GM12874 (cell line): ENCODE measurements at regions not wholly inside any gene's neighbourhood (a gene's known extent, or its start where the extent isn't known, plus 50 kb on each side); places are given as distances from the start of the nearest gene placed in this dataset.

Experiments used
- TF ChIP-seq, protein P1 (sequence below): IDR thresholded peaks from 2 replicates; pipeline ENCODE4 v1.5.1; 2011; ENCODE audit warnings: low read depth, mild to moderate bottlenecking, control low read depth, low read length, moderate library complexity; ENCODE audit not compliant: insufficient read depth

DNA sequence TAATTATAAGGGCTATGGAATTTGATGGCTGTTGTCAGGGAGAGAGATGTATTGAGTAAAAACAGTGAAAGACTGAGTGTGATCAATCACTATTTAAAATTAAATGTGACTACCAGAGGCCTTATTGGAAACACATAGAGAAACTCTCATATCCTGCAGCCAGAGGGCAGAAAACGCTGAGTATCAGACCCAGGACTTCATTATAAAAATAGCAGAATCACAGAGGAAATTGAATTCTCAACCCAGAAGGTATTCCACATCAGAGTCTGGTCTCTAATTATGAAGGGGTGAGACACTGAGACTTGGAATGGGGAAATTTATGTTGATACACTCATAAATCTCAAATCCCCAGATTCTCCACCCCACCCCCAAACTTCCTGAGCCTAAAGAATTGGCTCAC, 69.5 kb upstream of the IL6 start:
- TF ChIP-seq, protein P1, sequence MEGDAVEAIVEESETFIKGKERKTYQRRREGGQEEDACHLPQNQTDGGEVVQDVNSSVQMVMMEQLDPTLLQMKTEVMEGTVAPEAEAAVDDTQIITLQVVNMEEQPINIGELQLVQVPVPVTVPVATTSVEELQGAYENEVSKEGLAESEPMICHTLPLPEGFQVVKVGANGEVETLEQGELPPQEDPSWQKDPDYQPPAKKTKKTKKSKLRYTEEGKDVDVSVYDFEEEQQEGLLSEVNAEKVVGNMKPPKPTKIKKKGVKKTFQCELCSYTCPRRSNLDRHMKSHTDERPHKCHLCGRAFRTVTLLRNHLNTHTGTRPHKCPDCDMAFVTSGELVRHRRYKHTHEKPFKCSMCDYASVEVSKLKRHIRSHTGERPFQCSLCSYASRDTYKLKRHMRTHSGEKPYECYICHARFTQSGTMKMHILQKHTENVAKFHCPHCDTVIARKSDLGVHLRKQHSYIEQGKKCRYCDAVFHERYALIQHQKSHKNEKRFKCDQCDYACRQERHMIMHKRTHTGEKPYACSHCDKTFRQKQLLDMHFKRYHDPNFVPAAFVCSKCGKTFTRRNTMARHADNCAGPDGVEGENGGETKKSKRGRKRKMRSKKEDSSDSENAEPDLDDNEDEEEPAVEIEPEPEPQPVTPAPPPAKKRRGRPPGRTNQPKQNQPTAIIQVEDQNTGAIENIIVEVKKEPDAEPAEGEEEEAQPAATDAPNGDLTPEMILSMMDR: no peak

DNA sequence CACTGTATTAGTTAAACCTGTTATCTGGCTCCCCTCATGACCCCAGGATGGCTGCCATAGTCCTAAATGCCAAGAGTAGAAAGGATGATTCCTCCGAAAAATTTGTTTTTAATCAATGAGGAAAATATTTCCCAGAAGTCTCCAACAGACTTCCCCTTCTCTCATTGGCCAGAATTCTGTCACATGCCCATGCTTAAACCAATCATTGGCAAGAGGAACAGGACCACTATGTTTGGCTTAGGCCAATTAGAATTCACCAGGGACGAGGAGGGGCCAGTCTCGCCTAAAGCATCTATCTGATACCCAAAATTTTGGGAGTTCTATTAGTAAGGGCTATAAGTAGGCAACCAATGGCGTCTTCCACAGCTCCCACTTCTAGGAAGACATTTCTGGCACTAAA, 71.2 kb upstream of the IL6 start:
- TF ChIP-seq, protein P1: no peak

DNA sequence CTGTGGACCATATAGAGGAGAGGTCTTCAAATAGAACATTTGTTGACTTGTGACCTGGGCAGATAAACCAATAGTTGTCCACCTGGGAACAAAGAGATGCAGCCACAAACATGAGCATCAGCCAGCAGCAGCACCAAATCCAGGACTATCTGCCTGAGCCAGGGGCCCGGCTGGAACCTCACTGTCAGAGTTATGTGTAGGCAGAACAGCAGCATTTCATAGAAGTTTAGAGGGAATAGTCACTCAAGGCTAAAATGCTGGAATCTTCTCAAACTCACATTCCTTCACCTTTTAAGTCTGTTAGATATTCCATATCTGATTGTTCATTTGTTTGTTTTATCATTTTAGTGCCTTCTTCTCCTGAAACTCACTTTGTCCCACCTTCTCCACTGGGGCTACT, 72.2 kb upstream of the IL6 start:
- TF ChIP-seq, protein P1: no peak

DNA sequence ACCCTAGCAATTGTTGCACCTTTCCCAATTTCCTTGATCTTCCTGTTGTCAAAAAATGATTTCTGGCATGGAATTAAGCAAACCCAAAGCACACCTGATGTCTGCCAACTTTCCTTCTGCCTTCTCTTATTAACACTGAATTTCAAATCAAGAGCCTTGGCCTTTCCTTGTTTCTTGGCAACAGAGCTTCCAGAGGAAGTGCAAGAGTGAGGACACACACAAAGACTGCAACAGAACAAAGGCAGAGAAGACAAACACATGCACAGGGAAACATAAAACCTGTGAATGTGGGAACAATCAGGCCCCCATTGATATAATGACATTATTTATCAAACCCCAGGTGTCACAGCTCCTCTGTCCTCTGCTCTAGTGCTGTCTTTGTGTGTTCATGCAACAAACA, 73.0 kb upstream of the IL6 start:
- TF ChIP-seq, protein P1: no peak

DNA sequence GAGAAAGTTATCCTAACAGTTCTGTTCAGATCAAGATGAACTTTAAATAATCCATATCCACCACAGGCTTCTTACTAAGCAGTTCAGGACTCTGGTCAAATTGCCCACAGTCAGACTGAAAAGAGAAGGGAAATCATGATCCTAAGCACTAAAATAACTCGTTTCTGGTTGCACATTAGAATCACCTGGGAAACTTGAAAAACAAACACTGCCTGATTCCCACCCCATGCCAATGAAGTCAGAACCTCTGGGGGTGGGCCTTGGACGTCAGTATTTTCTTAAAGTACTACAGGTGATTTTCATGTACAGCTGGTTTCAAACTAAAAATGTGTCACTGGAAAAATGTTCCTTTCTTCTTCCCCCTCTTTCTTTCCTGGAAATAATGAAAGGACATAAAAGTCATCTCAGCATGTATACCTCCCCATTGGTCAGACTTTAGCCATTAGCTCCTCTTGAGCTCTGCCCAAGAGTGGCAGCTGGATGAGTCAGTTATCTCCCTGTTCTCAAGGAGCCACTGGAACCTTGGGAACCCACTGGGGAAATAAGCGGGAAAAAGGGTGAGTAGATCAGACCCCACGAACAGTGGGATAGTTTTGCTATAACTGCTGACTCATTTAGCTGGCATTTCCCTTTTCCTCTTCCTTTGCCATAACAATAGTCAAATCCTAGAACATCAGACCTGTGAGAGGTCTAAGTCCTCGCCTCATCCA, 75.3 kb upstream of the IL6 start:
- TF ChIP-seq, protein P1: no peak

DNA sequence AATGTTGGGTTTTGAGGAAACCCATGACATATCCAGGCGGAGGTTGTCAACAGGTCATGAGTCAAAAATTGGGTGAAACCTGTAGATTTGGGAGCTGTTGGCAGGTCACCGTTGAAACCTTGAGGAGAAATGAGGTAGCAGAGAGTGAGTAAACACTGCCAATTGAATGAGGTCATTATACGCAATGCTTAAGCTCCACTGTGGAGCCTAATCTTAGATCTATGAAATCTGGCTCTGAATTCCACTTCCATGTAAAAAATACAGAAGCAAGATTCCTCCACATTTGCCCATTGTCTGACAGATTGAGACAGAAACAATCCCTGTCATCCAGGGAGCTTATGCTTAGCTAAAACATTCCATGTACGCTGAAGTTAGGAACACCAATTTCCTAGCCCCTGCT, 76.0 kb upstream of the IL6 start:
- TF ChIP-seq, protein P1: no peak

DNA sequence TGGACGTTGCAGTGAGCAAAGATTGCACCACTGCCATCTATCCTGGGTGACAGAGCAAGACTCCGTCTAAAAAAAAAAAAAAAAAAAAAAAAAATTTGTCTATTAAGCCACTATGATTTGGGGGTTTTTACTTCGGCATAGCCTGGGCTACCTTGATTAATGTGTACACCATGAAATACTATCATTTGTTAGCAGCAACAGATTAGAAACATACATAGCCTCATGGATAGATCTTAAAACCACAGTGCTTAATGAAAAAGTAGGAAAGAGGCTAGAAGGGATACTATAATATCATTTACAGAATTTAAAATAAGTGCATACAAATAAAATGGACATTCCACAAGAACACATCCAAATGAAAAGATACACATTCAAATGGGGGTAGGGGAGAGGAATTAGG, 77.3 kb upstream of the IL6 start:
- TF ChIP-seq, protein P1: no peak
